ENCODE measurements at regions not wholly inside any gene's neighbourhood (a gene's known extent, or its start where the extent isn't known, plus 50 kb on each side); places are given as distances from the start of the nearest gene placed in this dataset.

DNA sequence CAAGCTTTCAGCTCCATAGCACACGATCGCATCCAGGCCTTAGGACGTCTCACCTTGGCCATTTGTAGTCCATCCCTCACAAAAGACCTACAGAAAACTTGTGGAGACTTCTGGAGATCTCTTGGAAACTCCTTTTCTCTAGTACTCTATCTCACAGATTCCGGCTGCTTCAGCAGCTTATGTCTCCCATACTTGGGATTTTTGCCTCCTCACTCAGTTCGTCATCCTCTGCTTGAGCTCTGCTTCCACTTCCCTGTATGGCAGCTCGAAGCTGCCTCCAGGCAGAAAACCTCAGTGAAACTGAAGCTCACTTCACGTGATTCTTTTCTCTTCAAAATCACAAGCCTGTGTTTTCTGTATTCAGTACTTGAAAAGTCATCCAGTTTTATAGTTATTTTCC lies 178.7 kb upstream of the GDF10 start:
- intact Hi-C loops (cut with DNase I) = no loop called here
- Histone ChIP-seq H3K4me1 (replicated peaks) (no peaks in the 10 kb centered on the region), H3K27me3 (replicated peaks; ENCODE audit: insufficient read depth) (no peaks in the 10 kb centered on the region), H3K4me3 (no peak overlapping the region), H3K36me3 (no peaks in the 10 kb centered on the region), H3K9me3 (no peaks in the 10 kb centered on the region), H3K27ac (no peak overlapping the region)
- DNase-seq (ENCODE audit: low spot score) = no peak
- TF ChIP-seq POLR2A (IDR thresholded peaks at IDR 0.05) (no peak), POLR2AphosphoS5 (IDR thresholded peaks at IDR 0.05) (no peak)
- TF ChIP-seq, protein P1, sequence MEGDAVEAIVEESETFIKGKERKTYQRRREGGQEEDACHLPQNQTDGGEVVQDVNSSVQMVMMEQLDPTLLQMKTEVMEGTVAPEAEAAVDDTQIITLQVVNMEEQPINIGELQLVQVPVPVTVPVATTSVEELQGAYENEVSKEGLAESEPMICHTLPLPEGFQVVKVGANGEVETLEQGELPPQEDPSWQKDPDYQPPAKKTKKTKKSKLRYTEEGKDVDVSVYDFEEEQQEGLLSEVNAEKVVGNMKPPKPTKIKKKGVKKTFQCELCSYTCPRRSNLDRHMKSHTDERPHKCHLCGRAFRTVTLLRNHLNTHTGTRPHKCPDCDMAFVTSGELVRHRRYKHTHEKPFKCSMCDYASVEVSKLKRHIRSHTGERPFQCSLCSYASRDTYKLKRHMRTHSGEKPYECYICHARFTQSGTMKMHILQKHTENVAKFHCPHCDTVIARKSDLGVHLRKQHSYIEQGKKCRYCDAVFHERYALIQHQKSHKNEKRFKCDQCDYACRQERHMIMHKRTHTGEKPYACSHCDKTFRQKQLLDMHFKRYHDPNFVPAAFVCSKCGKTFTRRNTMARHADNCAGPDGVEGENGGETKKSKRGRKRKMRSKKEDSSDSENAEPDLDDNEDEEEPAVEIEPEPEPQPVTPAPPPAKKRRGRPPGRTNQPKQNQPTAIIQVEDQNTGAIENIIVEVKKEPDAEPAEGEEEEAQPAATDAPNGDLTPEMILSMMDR (IDR thresholded peaks at IDR 0.05) = no peak
- WGBS = 76% methylated on average over 7 of the region's 7 CpGs

DNA sequence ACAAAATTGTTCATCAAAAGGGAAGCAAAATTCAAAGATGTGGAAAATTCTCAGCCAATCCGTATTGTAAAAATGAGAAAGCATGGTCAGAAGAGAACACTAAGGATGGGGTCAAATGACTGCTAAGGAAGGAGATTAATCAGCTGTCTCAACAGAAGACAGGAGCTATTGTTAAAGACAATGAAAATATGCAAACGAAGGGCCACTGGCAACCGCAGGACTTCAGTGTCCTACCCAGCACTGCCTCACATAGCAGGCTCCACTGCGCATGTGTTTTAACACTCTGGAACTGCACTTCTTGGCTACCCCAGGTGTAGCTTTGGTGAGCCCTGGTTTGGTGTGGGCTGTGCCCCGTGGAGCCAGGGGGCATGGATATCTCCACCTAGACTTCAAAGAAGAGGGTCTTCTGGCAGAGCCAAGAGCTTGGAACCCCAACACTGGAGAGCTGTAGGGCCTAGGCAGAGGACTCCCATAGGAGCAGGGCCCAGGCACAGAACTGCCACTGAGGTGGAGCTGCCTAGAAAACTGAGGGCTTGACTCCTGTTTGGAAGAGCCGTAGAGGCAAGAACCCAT lies 176.2 kb upstream of the GDF10 start:
- no peaks in the 10 kb centered on the region for H3K27me3 ChIP-seq (replicated peaks; ENCODE audit: insufficient read depth)
- intact Hi-C loops (cut with DNase I) = no loop called here
- H3K4me1 ChIP-seq (replicated peaks) = no peaks in the 10 kb centered on the region
- no peak overlapping the region for H3K27ac ChIP-seq
- H3K4me3 ChIP-seq = no peak overlapping the region
- whole genome bisulfite sequencing = 84% methylated on average over 6 of the region's 6 CpGs
- no peaks in the 10 kb centered on the region for H3K9me3 ChIP-seq
- H3K36me3 ChIP-seq = no peaks in the 10 kb centered on the region
- TF ChIP-seq POLR2AphosphoS5 (IDR thresholded peaks at IDR 0.05) (no peak), POLR2A (IDR thresholded peaks at IDR 0.05) (no peak)
- TF ChIP-seq, protein P1 (IDR thresholded peaks at IDR 0.05) = no peak
- no peak for DNase-seq (ENCODE audit: low spot score)

DNA sequence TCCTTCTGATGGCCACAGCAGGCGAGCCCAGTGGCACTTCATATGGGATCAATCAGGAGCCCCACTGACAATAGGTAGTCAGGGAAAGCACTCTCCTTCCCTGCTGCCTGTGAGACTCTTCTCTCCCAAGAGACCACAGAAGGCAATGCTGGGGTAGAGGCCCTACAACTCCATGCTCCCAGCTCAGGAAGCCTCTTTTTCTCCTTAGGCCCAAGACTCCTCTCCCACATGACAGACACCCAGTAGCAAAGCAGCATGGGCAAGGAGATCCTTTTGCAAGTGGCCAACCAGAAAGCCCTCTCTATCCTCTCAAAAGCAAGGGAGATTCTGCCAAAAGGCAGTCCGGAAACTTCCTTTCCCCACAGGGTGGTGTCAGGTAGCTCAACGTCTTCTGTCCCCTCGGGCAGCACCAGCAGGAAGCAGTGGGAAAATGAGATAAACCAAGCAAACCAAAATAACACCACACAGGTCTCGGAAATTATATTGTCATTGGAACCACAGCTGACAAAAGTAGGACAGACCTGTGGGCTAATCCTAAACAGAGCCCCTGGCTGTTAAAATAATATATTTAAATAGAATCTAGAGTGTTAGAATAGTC lies 172.7 kb upstream of the GDF10 start:
- WGBS = 61% methylated on average over 5 of the region's 5 CpGs
- Histone ChIP-seq H3K4me3 (no peak overlapping the region), H3K27me3 (replicated peaks; ENCODE audit: insufficient read depth) (no peaks in the 10 kb centered on the region), H3K27ac (no peak overlapping the region), H3K9me3 (no peaks in the 10 kb centered on the region), H3K36me3 (no peaks in the 10 kb centered on the region), H3K4me1 (replicated peaks) (no peaks in the 10 kb centered on the region)
- DNase-seq (ENCODE audit: low spot score) = no peak
- TF ChIP-seq POLR2A (IDR thresholded peaks at IDR 0.05) (no peak), POLR2AphosphoS5 (IDR thresholded peaks at IDR 0.05) (no peak)
- TF ChIP-seq, protein P1 (IDR thresholded peaks at IDR 0.05) = no peak
- intact Hi-C loops (cut with DNase I) = no loop called here

DNA sequence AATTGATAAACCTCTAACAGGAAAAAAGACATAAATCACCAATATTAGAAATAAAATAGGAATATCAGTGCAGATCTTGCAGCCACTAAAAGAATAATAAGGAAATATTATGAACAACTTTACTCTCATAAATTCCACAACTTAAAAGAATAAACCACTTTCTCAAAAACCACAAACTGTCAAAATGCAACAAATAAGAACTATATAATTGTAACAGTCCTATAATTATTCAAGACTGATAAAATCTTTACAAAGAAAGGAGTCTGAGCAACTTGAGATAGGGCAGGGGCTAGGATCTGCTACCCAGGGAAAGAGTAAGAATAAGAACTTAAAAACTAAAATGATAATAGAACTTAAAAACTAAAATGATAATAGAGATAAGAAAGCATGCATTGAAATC lies 169.5 kb upstream of the GDF10 start:
- Histone ChIP-seq H3K27me3 (replicated peaks; ENCODE audit: insufficient read depth) (no peaks in the 10 kb centered on the region), H3K4me3 (no peak overlapping the region), H3K4me1 (replicated peaks) (no peaks in the 10 kb centered on the region), H3K27ac (no peak overlapping the region), H3K9me3 (no peaks in the 10 kb centered on the region), H3K36me3 (no peaks in the 10 kb centered on the region)
- no peak for TF ChIP-seq POLR2A (IDR thresholded peaks at IDR 0.05)
- TF ChIP-seq POLR2AphosphoS5 (IDR thresholded peaks at IDR 0.05) = no peak
- intact Hi-C loops (cut with DNase I) = no loop called here
- DNase-seq (ENCODE audit: low spot score) = no peak

DNA sequence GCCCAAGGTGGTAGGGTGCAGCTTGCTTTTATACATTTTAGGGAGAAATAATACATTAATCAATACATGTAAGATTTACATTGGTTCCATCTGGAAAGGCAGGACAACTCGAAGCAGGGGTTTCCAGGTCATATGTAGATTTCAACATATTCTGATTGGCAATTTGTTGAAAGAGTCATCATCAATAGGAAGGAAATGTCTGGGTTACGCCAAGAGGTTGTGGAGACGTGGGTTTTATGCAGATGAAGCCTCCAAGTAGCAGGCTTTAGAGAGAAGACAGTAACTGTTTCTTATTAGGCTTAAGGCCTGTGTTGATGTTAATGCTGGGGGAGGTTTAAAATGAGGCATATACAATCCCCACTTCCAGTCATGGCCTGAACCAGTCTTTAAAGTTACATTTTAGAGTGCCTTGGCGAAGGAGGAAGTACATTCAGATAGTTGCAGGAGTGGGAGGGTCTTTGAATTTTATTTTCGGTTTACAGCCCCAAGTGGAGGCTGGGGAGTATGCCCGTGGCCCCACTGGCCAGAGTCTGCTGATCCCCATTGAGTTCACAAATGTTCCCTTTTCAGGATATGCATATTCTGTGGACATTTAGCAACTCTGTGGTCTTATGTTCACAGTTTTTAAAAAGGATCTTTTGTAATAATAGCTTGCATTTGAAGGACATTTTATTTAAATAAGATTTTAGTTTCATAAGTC lies 166.0 kb upstream of the GDF10 start:
- Histone ChIP-seq H3K27ac (no peak overlapping the region), H3K4me3 (no peak overlapping the region), H3K9me3 (no peaks in the 10 kb centered on the region), H3K4me1 (replicated peaks) (no peaks in the 10 kb centered on the region), H3K27me3 (replicated peaks; ENCODE audit: insufficient read depth) (no peaks in the 10 kb centered on the region), H3K36me3 (no peaks in the 10 kb centered on the region)
- intact Hi-C loops (cut with DNase I) = no loop called here
- no peak for DNase-seq (ENCODE audit: low spot score)
- WGBS = 83% methylated on average over 6 of the region's 6 CpGs
- TF ChIP-seq POLR2AphosphoS5 (IDR thresholded peaks at IDR 0.05) (no peak), POLR2A (IDR thresholded peaks at IDR 0.05) (no peak)
- TF ChIP-seq, protein P1 (IDR thresholded peaks at IDR 0.05) = no peak

Data from prostate gland (tissue), 2 donors.